ENCODE measurements at regions not wholly inside any gene's neighbourhood (a gene's known extent, or its start where the extent isn't known, plus 50 kb on each side); places are given as distances from the start of the nearest gene placed in this dataset.

GRCh38 chr5:25107853-25108252, 463.1 kb upstream of the CDH10 start:
- TF ChIP-seq, protein P1, sequence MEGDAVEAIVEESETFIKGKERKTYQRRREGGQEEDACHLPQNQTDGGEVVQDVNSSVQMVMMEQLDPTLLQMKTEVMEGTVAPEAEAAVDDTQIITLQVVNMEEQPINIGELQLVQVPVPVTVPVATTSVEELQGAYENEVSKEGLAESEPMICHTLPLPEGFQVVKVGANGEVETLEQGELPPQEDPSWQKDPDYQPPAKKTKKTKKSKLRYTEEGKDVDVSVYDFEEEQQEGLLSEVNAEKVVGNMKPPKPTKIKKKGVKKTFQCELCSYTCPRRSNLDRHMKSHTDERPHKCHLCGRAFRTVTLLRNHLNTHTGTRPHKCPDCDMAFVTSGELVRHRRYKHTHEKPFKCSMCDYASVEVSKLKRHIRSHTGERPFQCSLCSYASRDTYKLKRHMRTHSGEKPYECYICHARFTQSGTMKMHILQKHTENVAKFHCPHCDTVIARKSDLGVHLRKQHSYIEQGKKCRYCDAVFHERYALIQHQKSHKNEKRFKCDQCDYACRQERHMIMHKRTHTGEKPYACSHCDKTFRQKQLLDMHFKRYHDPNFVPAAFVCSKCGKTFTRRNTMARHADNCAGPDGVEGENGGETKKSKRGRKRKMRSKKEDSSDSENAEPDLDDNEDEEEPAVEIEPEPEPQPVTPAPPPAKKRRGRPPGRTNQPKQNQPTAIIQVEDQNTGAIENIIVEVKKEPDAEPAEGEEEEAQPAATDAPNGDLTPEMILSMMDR (IDR thresholded peaks at IDR 0.05) = no peak

- TF ChIP-seq, protein P1 (IDR thresholded peaks at IDR 0.05) = no peak
Measured at GRCh38 chr5:25099538-25099937, 454.8 kb upstream of the CDH10 start.

GRCh38 chr5:25095261-25095660, 450.5 kb upstream of the CDH10 start:
- TF ChIP-seq, protein P1 (IDR thresholded peaks at IDR 0.05) = no peak

DNA sequence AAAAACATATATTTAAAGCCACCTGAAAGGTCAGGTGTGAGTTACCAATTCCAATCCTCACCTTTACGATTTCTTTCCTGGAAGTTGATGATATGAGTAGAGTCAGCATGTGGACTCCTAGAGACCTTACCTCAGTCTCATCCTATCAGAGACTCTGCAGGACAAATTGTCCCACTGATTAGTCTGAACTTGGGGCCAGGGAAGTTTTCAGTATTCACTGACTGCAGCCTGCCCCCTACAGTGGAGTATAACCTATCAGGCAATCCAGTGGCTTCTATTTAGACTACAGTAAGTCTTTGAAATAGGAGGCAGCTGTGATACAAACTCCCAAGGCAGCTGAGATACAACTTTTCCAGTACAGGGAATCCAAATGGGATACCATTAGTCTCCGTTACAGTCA, 449.4 kb upstream of the CDH10 start:
- TF ChIP-seq, protein P1 (IDR thresholded peaks at IDR 0.05) = no peak

- TF ChIP-seq, protein P1 (IDR thresholded peaks at IDR 0.05) = no peak
Measured at GRCh38 chr5:25091921-25092320, 447.1 kb upstream of the CDH10 start.

GRCh38 chr5:25090854-25091253, 446.1 kb upstream of the CDH10 start:
- TF ChIP-seq, protein P1 (IDR thresholded peaks at IDR 0.05) = no peak

DNA sequence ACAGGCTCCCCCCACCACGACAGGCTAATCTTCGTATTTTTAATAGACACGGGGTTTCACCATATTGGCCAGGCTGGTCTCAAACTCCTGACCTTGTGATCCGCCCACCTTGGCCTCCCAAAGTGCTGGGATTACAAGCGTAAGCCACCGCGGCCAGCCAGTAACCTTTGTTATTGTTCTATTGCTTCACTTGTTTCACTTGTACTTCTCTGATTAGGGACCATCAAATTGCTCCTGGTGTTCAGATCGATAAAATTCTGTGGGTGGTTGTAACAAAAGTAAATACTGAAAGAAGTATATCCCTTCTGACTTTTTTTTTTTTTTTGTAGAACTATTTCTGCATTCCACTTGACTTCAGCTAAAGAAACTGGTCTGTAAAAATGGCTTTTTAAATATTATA, 445.5 kb upstream of the CDH10 start:
- TF ChIP-seq, protein P1 (IDR thresholded peaks at IDR 0.05) = no peak

DNA sequence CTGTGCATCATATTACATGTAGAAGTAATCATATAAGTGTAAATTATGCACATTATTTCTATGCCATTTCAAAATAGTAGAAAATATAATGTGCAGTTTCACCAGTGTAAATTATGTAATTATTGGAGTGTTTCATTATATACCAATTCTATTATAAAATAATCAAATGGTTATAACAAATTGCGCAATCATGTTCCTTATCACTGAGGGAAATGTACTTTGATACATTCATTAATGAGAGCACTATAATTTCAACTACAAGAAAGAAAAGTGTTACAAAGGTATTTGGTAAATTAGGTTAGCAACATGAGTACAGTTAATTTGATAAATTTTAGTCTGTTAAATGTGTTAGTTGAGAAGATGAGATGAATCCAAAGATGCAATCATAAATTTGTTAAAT, 421.5 kb upstream of the CDH10 start:
- TF ChIP-seq, protein P1 (IDR thresholded peaks at IDR 0.05) = no peak

All from LNCAP (cell line).